ENCODE measurements at regions not wholly inside any gene's neighbourhood (a gene's known extent, or its start where the extent isn't known, plus 50 kb on each side); places are given as distances from the start of the nearest gene placed in this dataset.
"Not testable (repeated sequence)": the region's sequence is repeated elsewhere in the genome, so short reads cannot be mapped to it uniquely, and the experiment has no call there.

- intact Hi-C loops (cut with DNase I): no loop called here
- ATAC-seq: no peak
Measured at GRCh38 chr3:86887876-86888275, 103.1 kb downstream of the VGLL3 start.

GRCh38 chr3:86880066-86880465 lies 110.9 kb downstream of the VGLL3 start:
- ATAC-seq: no peak
- intact Hi-C loops (cut with DNase I): no loop called here
- DNase-seq (ENCODE audit: missing footprints): no peak

More at GRCh38 chr3:86887876-86888275, 103.1 kb downstream of the VGLL3 start:
- DNase-seq (ENCODE audit: missing footprints): no peak

- DNase-seq (ENCODE audit: missing footprints); ATAC-seq; intact Hi-C loops (cut with DNase I): not testable (repeated sequence)
Measured at GRCh38 chr3:86876504-86877181, 114.3 kb downstream of the VGLL3 start.

DNA sequence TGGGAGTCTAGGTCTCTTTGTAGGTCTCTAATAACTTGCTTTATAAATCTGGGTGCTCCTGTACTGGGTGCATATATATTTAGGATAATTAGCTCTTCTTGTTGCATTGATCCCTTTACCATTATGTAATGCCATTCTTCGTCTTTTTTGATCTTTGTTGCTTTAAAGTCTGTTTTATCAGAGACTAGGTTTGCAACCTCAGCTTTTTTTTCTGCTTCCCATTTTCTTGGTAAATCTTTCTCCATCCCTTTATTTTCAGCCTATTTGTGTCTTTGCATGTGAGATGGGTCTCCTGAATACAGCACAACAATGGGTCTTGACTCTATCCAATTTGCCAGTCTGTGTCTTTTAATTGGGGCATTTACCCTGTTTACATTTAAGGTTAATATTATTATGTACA lies 116.2 kb downstream of the VGLL3 start:
- intact Hi-C loops (cut with DNase I); ATAC-seq; DNase-seq (ENCODE audit: missing footprints): not testable (repeated sequence)

DNA sequence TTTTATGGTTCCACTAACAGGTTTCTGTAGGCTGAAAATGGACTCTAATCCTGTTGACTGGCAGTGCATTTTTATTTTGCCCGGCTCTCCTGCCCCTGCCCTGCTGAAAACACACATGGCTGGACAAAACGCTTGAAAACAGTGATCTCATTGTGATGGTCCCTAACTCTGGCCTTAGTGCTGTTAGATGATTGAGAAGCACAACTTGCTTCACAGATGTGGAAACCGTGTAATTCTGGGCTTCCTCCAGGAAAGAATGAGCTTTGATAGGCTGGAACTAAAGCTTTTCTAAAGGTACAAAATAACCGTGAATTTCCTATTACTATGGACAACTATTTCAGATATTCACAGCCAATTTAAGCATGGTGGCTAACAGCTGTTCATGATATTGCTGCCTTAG lies 121.4 kb downstream of the VGLL3 start:
- no peak for DNase-seq (ENCODE audit: missing footprints)
- no peak for ATAC-seq
- intact Hi-C loops (cut with DNase I): no loop called here

- intact Hi-C loops (cut with DNase I): no loop called here
- ATAC-seq (no peak), DNase-seq (ENCODE audit: missing footprints) (no peak)
Measured at GRCh38 chr3:86867982-86868381, 123.0 kb downstream of the VGLL3 start.

DNA sequence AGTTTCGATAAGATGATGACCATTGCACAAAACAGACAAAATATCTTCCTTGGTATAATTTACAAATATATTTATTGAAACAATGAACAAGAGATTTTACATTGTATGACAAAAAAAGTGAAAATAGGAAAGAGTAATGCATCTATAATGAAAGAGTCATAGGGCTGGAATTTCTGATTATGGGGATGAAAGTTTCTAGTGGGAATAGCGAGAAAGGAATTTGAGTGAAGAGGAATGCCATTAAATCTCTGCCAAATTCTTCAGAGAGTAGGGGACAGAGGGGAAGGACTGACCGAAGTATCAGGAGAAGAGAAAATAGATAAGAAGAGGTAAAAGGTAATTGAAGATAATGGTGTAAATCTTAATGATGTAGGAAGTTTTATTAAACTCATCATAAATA lies 125.4 kb downstream of the VGLL3 start:
- DNase-seq (ENCODE audit: missing footprints): no peak
- intact Hi-C loops (cut with DNase I): no loop called here
- ATAC-seq: no peak

DNA sequence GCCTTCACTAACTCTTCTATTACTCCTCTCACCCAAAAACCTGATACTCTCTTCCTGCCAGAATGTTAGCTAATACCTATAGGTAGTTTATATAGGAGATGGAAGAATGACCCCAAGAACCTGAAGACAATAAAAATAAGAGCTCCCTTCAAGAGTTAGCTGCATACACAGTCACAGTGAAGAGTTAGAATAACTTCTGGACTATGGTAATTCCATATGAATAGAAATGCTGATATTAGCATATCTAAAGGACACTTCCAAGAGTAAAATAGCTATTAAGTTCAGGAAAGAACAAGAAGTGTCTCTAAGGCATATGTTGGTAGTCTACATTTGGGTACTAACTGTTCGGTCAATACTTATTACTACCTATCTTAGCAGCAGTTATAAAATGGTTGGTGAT lies 134.2 kb downstream of the VGLL3 start:
- DNase-seq (ENCODE audit: missing footprints) (no peak), ATAC-seq (no peak)
- intact Hi-C loops (cut with DNase I): no loop called here

- intact Hi-C loops (cut with DNase I): no loop called here
Measured at GRCh38 chr3:86849991-86850390, 141.0 kb downstream of the VGLL3 start.

DNA sequence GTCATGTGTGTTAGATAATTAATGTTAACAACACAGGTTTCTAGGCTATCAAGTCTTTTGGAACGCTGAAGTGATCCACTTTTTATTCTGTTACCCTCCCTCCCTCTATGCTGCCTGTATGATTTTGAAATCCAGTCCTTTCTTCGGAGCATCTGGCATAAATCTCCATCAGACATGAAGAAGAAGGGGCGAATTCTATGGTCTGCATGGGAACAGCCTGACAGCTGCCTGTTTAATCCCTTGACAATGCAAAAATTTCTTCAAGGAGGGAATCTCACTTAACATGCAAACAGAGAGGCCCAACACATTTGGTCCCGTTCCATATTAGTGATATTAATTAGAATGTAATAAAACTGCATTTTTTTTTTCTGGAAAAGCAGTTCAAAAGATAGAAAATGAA lies 145.2 kb downstream of the VGLL3 start:
- DNase-seq (ENCODE audit: missing footprints): no peak
- intact Hi-C loops (cut with DNase I): no loop called here
- no peak for ATAC-seq

More at GRCh38 chr3:86849991-86850390, 141.0 kb downstream of the VGLL3 start:
- ATAC-seq (no peak), DNase-seq (ENCODE audit: missing footprints) (no peak)

DNA sequence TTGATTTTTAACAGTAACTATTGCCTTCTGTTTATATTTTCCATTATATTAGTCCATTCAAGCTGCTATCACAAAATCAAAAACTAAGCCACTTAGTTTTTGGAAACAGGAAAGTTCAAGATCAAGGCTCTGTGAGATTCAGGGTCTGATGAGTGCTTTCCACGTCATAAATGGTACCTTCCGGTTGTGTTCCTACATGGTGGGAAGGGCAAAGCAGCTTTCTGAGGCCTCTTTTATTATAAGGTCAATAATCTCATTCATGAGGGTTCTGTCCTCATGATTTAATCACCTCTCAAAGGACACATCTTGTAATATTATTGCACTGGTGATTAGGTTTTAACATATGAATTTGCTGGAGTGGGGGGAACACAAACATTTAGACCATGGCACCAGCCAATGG lies 152.0 kb downstream of the VGLL3 start:
- ATAC-seq (no peak), DNase-seq (ENCODE audit: missing footprints) (no peak)
- intact Hi-C loops (cut with DNase I): no loop called here

GRCh38 chr3:86837871-86838270 lies 153.1 kb downstream of the VGLL3 start:
- intact Hi-C loops (cut with DNase I): no loop called here
- ATAC-seq: no peak
- no peak for DNase-seq (ENCODE audit: missing footprints)

- intact Hi-C loops (cut with DNase I): no loop called here
- ATAC-seq: no peak
- no peak for DNase-seq (ENCODE audit: missing footprints)
Measured at GRCh38 chr3:86830566-86830965, 160.4 kb downstream of the VGLL3 start.

- no peak for ATAC-seq
- DNase-seq (ENCODE audit: missing footprints): no peak
- intact Hi-C loops (cut with DNase I): no loop called here
Measured at GRCh38 chr3:86828751-86829150, 162.2 kb downstream of the VGLL3 start.

DNA sequence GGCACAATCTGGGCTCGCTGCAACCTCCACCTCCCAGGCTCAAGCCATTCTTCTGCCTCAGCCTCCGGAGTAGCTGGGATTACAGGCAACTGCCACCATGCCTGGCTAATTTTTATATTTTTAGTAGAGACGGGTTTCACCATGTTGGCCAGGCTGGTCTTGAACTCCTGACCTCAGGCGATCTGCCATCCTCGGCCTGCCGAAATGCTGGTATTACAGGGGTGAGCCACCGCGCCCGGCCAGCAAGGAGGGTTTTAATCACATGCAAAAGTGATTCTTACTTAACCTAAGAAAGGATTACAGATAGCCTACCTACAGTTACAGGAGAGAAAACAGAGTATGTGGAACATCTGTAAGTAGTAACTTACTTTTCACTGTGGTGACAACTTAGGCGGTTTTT lies 163.4 kb downstream of the VGLL3 start:
- DNase-seq (ENCODE audit: missing footprints); ATAC-seq; intact Hi-C loops (cut with DNase I): not testable (repeated sequence)

DNA sequence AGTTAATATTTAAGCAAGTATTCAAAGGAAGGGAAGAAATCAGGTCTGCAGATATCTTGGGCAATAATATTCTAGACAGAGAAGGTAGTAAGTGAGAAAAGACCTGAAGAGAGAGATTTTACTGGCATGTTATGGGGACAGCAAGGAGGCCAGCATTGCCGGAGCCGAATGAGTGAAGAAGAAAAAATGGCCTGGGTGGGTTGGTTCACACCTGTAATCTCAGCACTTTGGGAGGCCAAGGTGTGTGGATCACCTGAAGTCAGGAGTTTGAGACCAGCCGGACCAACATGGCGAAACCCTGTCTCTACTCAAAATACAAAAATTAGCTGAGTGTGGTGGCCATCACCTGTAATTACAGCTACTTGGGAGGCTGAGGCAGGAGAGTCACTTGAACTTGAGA lies 164.7 kb downstream of the VGLL3 start:
- DNase-seq (ENCODE audit: missing footprints) (no peak), ATAC-seq (no peak)
- intact Hi-C loops (cut with DNase I): no loop called here

DNA sequence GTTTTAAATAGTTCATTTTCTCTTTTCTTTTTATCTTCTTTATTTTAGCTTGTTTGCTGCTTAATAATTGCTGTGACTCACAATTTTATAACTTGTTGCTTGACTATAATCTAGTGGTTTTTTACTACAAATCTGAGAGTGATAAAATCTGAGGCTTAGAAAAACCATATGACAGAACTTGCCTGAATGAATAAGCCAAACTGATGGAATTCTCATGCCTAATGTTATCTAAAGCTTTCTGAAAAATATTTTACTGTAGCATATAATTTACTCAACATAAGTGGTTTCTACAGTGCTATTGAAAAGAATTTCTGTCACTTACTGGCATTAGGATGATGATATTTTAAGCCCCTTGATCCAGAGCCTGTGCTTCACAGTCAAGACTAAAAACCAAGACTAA lies 175.1 kb downstream of the VGLL3 start:
- ATAC-seq (no peak), DNase-seq (ENCODE audit: missing footprints) (no peak)
- intact Hi-C loops (cut with DNase I): no loop called here

DNA sequence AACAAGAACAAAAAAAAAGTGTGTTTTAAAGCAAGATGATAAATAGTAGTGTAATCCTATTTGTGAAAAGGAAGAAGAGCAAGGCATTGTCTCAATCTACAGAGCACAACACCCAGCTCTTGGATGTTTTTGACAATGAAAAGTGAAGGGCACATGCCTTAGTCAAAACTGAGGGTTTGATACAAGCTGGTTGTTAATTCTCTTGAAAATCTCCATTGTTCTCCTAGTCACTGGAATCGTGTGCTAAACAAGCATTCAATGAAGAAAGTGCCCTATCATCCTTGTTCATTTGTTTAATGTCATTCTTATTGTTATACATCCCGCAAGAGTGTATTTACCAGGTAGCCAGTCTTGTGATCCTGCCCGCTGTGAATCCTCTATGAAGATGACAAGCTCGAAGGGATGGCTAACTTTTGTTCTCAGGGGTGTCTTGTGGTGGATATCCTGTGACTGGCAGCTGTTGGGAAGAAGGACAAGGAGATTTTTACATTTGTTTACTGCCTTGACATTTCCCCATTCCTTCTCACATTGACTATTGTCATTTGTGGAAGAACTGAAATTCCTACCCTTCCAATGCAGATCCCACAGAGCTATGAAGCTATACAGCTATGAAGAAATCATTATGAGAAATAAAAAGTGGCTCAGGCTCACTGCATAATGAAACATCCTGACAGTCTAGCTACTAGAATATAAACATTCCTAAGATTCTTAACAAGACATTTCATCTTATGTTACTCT lies 175.9 kb downstream of the VGLL3 start:
- DNase-seq (ENCODE audit: missing footprints): no peak
- ATAC-seq: no peak
- intact Hi-C loops (cut with DNase I): no loop called here

- intact Hi-C loops (cut with DNase I): no loop called here
- DNase-seq (ENCODE audit: missing footprints) (no peak), ATAC-seq (no peak)
Measured at GRCh38 chr3:86814321-86814720, 176.6 kb downstream of the VGLL3 start.

DNA sequence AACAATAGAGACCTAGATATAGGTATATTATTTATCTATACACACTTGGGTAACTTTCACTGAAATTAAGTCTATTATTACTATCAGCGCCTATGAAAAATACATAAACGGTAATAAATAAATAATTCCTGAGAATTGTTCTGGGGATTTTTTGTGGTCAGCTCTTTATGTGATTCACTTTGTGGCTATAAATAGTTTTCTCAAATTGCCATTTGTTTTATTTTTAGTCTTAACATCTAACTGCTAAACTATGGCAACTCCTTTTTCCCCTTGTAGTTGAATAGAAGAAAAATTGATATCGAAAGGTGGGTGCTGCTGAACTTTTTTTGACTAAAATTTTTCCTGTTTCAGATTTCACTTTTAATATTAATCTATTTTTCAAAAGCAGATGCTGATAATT lies 189.0 kb downstream of the VGLL3 start:
- DNase-seq (ENCODE audit: missing footprints) (no peak), ATAC-seq (no peak)
- intact Hi-C loops (cut with DNase I): no loop called here

- intact Hi-C loops (cut with DNase I): no loop called here
- ATAC-seq (no peak), DNase-seq (ENCODE audit: missing footprints) (no peak)
Measured at GRCh38 chr3:86801066-86801465, 189.9 kb downstream of the VGLL3 start.
